Ovary (tissue), 1 donor: ENCODE measurements at regions not wholly inside any gene's neighbourhood (a gene's known extent, or its start where the extent isn't known, plus 50 kb on each side); places are given as distances from the start of the nearest gene placed in this dataset.

Experiments
- EP300 ChIP-seq: sonication (generic); formaldehyde crosslinking; IDR thresholded peaks from one replicate; pipeline ENCODE4 v1.6.1; 2017; ENCODE audit warnings: antibody characterized with exemption
- POLR2A ChIP-seq: fragments of 450-650 bp; IDR thresholded peaks from one replicate; pipeline ENCODE4 v1.6.1; 2017; ENCODE audit warnings: antibody characterized with exemption, mild to moderate bottlenecking, moderate library complexity

- no peak for TF ChIP-seq EP300
- TF ChIP-seq POLR2A, result no peak
These were observed 142.6 kb upstream of the PROK2 start for GRCh38 chr3:71927505-71928066.
